Panc1 (cell line): ENCODE measurements at regions not wholly inside any gene's neighbourhood (a gene's known extent, or its start where the extent isn't known, plus 50 kb on each side); places are given as distances from the start of the nearest gene placed in this dataset.

Source experiments
- ATAC-seq: fragments of 200-7000 bp; cut with Tn5 transposase; 2 replicates; pipeline ENCODE4 v1.9.1; 2020; ENCODE audit warnings: mild to moderate bottlenecking, moderate library complexity
- BruUV-seq: library from RNA; stranded (reverse); fragments of 400-500 nt; replicated peaks from 2 replicates; lab custom pipeline; 2021; lab: Mats Ljungman, UMichigan
- CTCF ChIA-PET: fragments of 300-600 bp; sonication (Branson Sonifier 250); formaldehyde crosslinking; loops from one replicate; lab custom pipeline; 2022; ENCODE audit warnings: antibody characterized with exemption; lab: Charles Lee
- POLR2A ChIA-PET: fragments of 300-600 bp; sonication (Branson Sonifier 250); formaldehyde crosslinking; loops from one replicate; lab custom pipeline; 2022; ENCODE audit warnings: antibody characterized with exemption; lab: Charles Lee
- DNase-seq: peaks from one replicate; pipeline ENCODE4 v3.0.0-alpha.2; 2010; ENCODE audit warnings: low read depth, low spot score
- H3K27ac ChIP-seq: 2 replicates; pipeline ENCODE4 v1.5.1; 2011; ENCODE audit warnings: mild to moderate bottlenecking, low read length, inconsistent platforms
- H3K27me3 ChIP-seq: fragments of 200-500 bp; sonication (Bioruptor generic); 2 replicates; pipeline ENCODE4 v1.6.0; 2014; ENCODE audit warnings: low read length, inconsistent platforms; ENCODE audit not compliant: control insufficient read depth, insufficient read depth
- H3K36me3 ChIP-seq: fragments of 200-500 bp; sonication (Bioruptor generic); 2 replicates; pipeline ENCODE4 v1.5.1; 2014; ENCODE audit warnings: inconsistent platforms, mild to moderate bottlenecking, low read length, moderate library complexity; ENCODE audit not compliant: control insufficient read depth, insufficient read depth
- H3K4me1 ChIP-seq: 2 replicates; pipeline ENCODE4 v1.5.1; 2011; ENCODE audit warnings: inconsistent platforms, mild to moderate bottlenecking, low read length, moderate library complexity; ENCODE audit not compliant: control insufficient read depth, insufficient read depth
- H3K4me3 ChIP-seq, 2 experiments: 2 replicates each; pipeline ENCODE4 v1.5.1; 2011 to 2012; ENCODE audit warnings: low read depth in 2 of 2, low read length in 2 of 2, mild to moderate bottlenecking in 2 of 2, inconsistent platforms in 1 of 2, moderate library complexity in 1 of 2
- H3K9me3 ChIP-seq: fragments of 200-500 bp; sonication (Bioruptor generic); 2 replicates; pipeline ENCODE4 v1.5.1; 2014; ENCODE audit warnings: low read depth, mild to moderate bottlenecking, inconsistent platforms, low read length, moderate library complexity; ENCODE audit not compliant: control insufficient read depth, insufficient read depth
- CTCF ChIP-seq: fragments of 450-650 bp; IDR thresholded peaks from 2 replicates; pipeline ENCODE4 v1.5.1; 2017; ENCODE audit warnings: mild to moderate bottlenecking
- POLR2AphosphoS5 ChIP-seq: IDR thresholded peaks from 2 replicates; pipeline ENCODE4 v1.6.1; 2012; ENCODE audit warnings: mild to moderate bottlenecking, low read depth, low read length, moderate library complexity
- REST ChIP-seq, 2 experiments: IDR thresholded peaks; 2 replicates each; pipeline ENCODE4 v1.6.1; 2011 to 2012; ENCODE audit warnings: low read depth in 2 of 2, control low read depth in 1 of 2, low read length in 1 of 2, mild to moderate bottlenecking in 1 of 2, moderate library complexity in 1 of 2; ENCODE audit not compliant: insufficient read depth in 1 of 2
- SIN3A ChIP-seq: IDR thresholded peaks from 2 replicates; pipeline ENCODE4 v1.6.1; 2012; ENCODE audit warnings: low read depth, mild to moderate bottlenecking, low read length, moderate library complexity, borderline replicate concordance; ENCODE audit not compliant: insufficient read depth
- TCF7L2 ChIP-seq: IDR thresholded peaks from 2 replicates; pipeline ENCODE4 v1.6.1; 2011; ENCODE audit warnings: mild to moderate bottlenecking, low read depth, low read length, inconsistent platforms
- in situ Hi-C: cut with HindIII; loops from 2 replicates; pipeline ENCODE4 v1.10.0; 2016; ENCODE audit warnings: low sequenced_read_pairs, low pct_unique_long_range_greater_than_20kb
- intact Hi-C: fragments of 100-400 bp; cut with micrococcal nuclease; formaldehyde crosslinking; loops from one replicate; pipeline ENCODE4 v1.10.0; 2022; ENCODE audit not compliant: unreplicated experiment

GRCh38 chr14:94677747-94678146 lies 65.6 kb downstream of the SERPINA3 start:
- H3K4me3 ChIP-seq = no peak overlapping the region
- ChIA-PET POLR2A (no interaction called here), CTCF (no interaction called here)
- ATAC-seq (no peak), DNase-seq (no peak)
- intact Hi-C loops (loop anchor here (10.0 kb wide), 1 partner anchor 253 kb away; no protein-coding TSS in a partner anchor), in situ Hi-C loops (no loop called here)
- TF ChIP-seq TCF7L2 = no peak
- no peak for TF ChIP-seq SIN3A
- TF ChIP-seq POLR2AphosphoS5 = no peak
- no peak for TF ChIP-seq CTCF
- no peak for TF ChIP-seq REST (IDR thresholded peaks at IDR 0.05; ENCODE audit: insufficient read depth in 1 of 2, low read depth in 2 of 2, low read length in 1 of 2)
- H3K9me3 ChIP-seq = no peaks in the 10 kb centered on the region
- no peaks in the 10 kb centered on the region for H3K4me1 ChIP-seq
- H3K27ac ChIP-seq = no peak overlapping the region
- H3K36me3 ChIP-seq = no peaks in the 10 kb centered on the region
- no peaks in the 10 kb centered on the region for H3K27me3 ChIP-seq
- BruUV-seq = no TSS peak

- POLR2A ChIA-PET = no interaction called here
Measured at GRCh38 chr14:94677213-94677612, 65.0 kb downstream of the SERPINA3 start.

More at GRCh38 chr14:94677213-94677612, 65.0 kb downstream of the SERPINA3 start:
- TF ChIP-seq CTCF (no peak), POLR2AphosphoS5 (no peak), REST (IDR thresholded peaks at IDR 0.05; ENCODE audit: insufficient read depth in 1 of 2, low read depth in 2 of 2, low read length in 1 of 2) (no peak), SIN3A (no peak), TCF7L2 (no peak)
- no peaks in the 10 kb centered on the region for H3K9me3 ChIP-seq
- intact Hi-C loops = loop anchor here (10.0 kb wide), 1 partner anchor 252 kb away; no protein-coding TSS in a partner anchor
- H3K27ac ChIP-seq = no peak overlapping the region
- H3K4me3 ChIP-seq = no peak overlapping the region
- H3K27me3 ChIP-seq = no peaks in the 10 kb centered on the region
- ATAC-seq (no peak), DNase-seq (no peak)
- no TSS peak for BruUV-seq
- in situ Hi-C loops = no loop called here
- CTCF ChIA-PET = no interaction called here
- no peaks in the 10 kb centered on the region for H3K4me1 ChIP-seq
- H3K36me3 ChIP-seq = no peaks in the 10 kb centered on the region
